ENCODE measurements at regions not wholly inside any gene's neighbourhood (a gene's known extent, or its start where the extent isn't known, plus 50 kb on each side); places are given as distances from the start of the nearest gene placed in this dataset.

- Histone ChIP-seq H2AFZ (ENCODE audit: low read length) (no peak overlapping the region), H2AK5ac (ENCODE audit: low read depth, low read length) (no peak overlapping the region), H2BK15ac (ENCODE audit: low read length) (no peak overlapping the region), H2BK12ac (ENCODE audit: low read depth, low read length) (no peak overlapping the region), H3K4me2 (ENCODE audit: insufficient read depth in 1 of 2, low read depth in 2 of 2, low read length in 2 of 2) (no peak overlapping the region), H4K8ac (ENCODE audit: extremely low read depth, insufficient read depth, low read length) (no peak overlapping the region), H3K4ac (replicated peaks; ENCODE audit: insufficient read length, low read depth, low read length) (no peak overlapping the region), H2BK20ac (ENCODE audit: low read length) (no peak overlapping the region), H3K9ac (replicated peaks in 1 of 4; ENCODE audit: extremely low read depth in 1 of 4, low read depth in 3 of 4, low read length in 3 of 4) (no peak overlapping the region), H3K27ac (ENCODE audit: low read depth, low read length) (no peak overlapping the region), H4K91ac (replicated peaks; ENCODE audit: insufficient read length, low read length) (no peak overlapping the region), H3K27me3 (replicated peaks in 1 of 4; ENCODE audit: control insufficient read depth in 3 of 4, extremely low read depth in 1 of 4, insufficient read depth in 3 of 4, low read length in 3 of 4) (no peaks in the 10 kb centered on the region), H4K20me1 (replicated peaks in 1 of 2; ENCODE audit: control insufficient read depth in 1 of 2, insufficient read depth in 2 of 2, low read length in 2 of 2) (no peaks in the 10 kb centered on the region), H3K79me2 (ENCODE audit: control insufficient read depth in 1 of 2, insufficient read depth in 2 of 2, low read length in 2 of 2) (no peaks in the 10 kb centered on the region), H3K23me2 (ENCODE audit: low read depth, low read length) (no peaks in the 10 kb centered on the region), H4K5ac (ENCODE audit: insufficient read length, low read depth, low read length) (no peak overlapping the region), H3K23ac (ENCODE audit: insufficient read length) (no peak overlapping the region), H3K14ac (ENCODE audit: insufficient read length) (no peak overlapping the region), H2BK120ac (replicated peaks; ENCODE audit: low read depth, low read length) (no peak overlapping the region), H3K56ac (replicated peaks; ENCODE audit: insufficient read length, low read depth, low read length) (no peak overlapping the region), H3K4me3 (ENCODE audit: extremely low read depth in 1 of 4, insufficient read depth in 2 of 4, low read depth in 3 of 4, low read length in 4 of 4) (no peak overlapping the region), H3K79me1 (ENCODE audit: low read depth, low read length) (no peaks in the 10 kb centered on the region), H3K9me3 (ENCODE audit: insufficient read depth in 2 of 2, low read depth in 1 of 2, low read length in 1 of 2) (no peaks in the 10 kb centered on the region), H3K18ac (ENCODE audit: extremely low read depth, low read length) (0 out of 2 replicates have a peak overlapping the region, but pooled peaks have one; percentile 63), H2BK5ac (ENCODE audit: low read depth, low read length) (no peak overlapping the region), H3K4me1 (replicated peaks in 1 of 4; ENCODE audit: control insufficient read depth in 3 of 4, insufficient read depth in 4 of 4, low read length in 3 of 4) (peaks cover 0 to 8% (median 4%) of the 10 kb centered on the region in 4 experiments; a peak in 2 of 7 replicates), H3K36me3 (ENCODE audit: control insufficient read depth in 2 of 4, insufficient read depth in 4 of 4, low read length in 3 of 4) (no peaks in the 10 kb centered on the region)
- WGBS, 2 experiments (ENCODE audit: extremely low coverage in 1 of 2, insufficient coverage in 1 of 2, insufficient read length in 1 of 2, insufficient replicate concordance in 2 of 2, low coverage in 1 of 2, low lambda C conversion rate in 2 of 2, missing lambda C conversion rate in 1 of 2), result 85% methylated on average over 19 of the region's 19 CpGs; no CpG with 5 or more reads in 1 of the 2 experiments
- FAIRE-seq (no peak), DNase-seq (ENCODE audit: low read depth in 1 of 2, low spot score in 2 of 2) (no peak)
- TF ChIP-seq RAD21 (IDR thresholded peaks at IDR 0.05 in 1 of 2, conservative IDR thresholded peaks at IDR 0.05 in 1 of 2; ENCODE audit: low read depth in 2 of 2, low read length in 2 of 2), result peak; percentile 28 to 43
- no peak for TF ChIP-seq ASH2L (IDR thresholded peaks at IDR 0.05; ENCODE audit: low read length)
- 0 out of 4 replicates have a peak, but pooled peaks of 1 of the 3 experiments have one; percentile 12 for TF ChIP-seq CTCF (IDR thresholded peaks at IDR 0.05; ENCODE audit: control extremely low read depth in 1 of 3, insufficient read depth in 1 of 3, low read depth in 1 of 3, low read length in 3 of 3)
- POLR2A ChIA-PET (ENCODE audit: partially characterized antibody), result no interaction called here
- CTCF ChIA-PET (ENCODE audit: partially characterized antibody), result interaction anchor here (0.7 to 1.8 kb wide), 7 partner anchors 11 to 72 kb away, joined by 3 to 4 read pairs (median 3); no protein-coding TSS in a partner anchor
Measured at GRCh38 chr15:70433586-70434324, 329.6 kb downstream of the UACA start.

Measured in H1 (cell line).